Body of pancreas (tissue), 4 donors: ENCODE measurements at regions not wholly inside any gene's neighbourhood (a gene's known extent, or its start where the extent isn't known, plus 50 kb on each side); places are given as distances from the start of the nearest gene placed in this dataset.
"Not testable (repeated sequence)": the region's sequence is repeated elsewhere in the genome, so short reads cannot be mapped to it uniquely, and the experiment has no call there.

Source experiments
- ATAC-seq: fragments of 150-250 bp; one replicate; pipeline ENCODE4 v1.9.1; 2016
- DNase-seq, 4 donors: peaks; one replicate each; pipeline ENCODE4 v3.0.0-alpha.2; 2019
- H3K27ac ChIP-seq, 4 donors: fragments of 200-600 bp; sonication (generic); 1 replicate in 3 of 4; 2 replicates in 1 of 4; pipeline versions ENCODE4 v1.5.1 to v1.6.1; 2016 to 2019; ENCODE audit warnings: mild to moderate bottlenecking in 1 of 4, mixed read lengths in 1 of 4, moderate library complexity in 1 of 4
- H3K27me3 ChIP-seq, 2 donors: fragments of 200-600 bp; sonication (generic); one replicate each; pipeline ENCODE4 v1.6.0; 2016; ENCODE audit warnings: mild to moderate bottlenecking in 1 of 2
- H3K36me3 ChIP-seq, 2 donors: fragments of 200-600 bp; sonication (generic); replicated peaks in 1 of 2; 2 replicates each; pipeline ENCODE4 v1.5.1; 2016; ENCODE audit warnings: low read depth in 2 of 2; ENCODE audit not compliant: insufficient read depth in 1 of 2
- H3K4me1 ChIP-seq: fragments of 200-600 bp; sonication (generic); one replicate; pipeline ENCODE4 v1.6.0; 2016
- H3K4me3 ChIP-seq, 2 donors: fragments of 200-600 bp; sonication (generic); 1 replicate in 1 of 2; 2 replicates in 1 of 2; pipeline ENCODE4 v1.5.1; 2016 to 2019
- H3K9me3 ChIP-seq, 3 donors: fragments of 200-600 bp; sonication (generic); 1 replicate in 2 of 3; 2 replicates in 1 of 3; pipeline ENCODE4 v1.5.1; 2016
- CTCF ChIP-seq, 7 experiments: fragments of 450-650 bp in 4 of 7; fragments of 200-600 bp in 3 of 7; sonication (generic) in 3 of 7; IDR thresholded peaks; one replicate each; pipeline ENCODE4 v1.5.1; 2016 to 2019; ENCODE audit warnings: antibody characterized with exemption in 7 of 7
- POLR2A ChIP-seq, 3 donors: fragments of 450-650 bp; IDR thresholded peaks; one replicate each; pipeline ENCODE4 v1.6.1; 2016; ENCODE audit warnings: antibody characterized with exemption in 3 of 3, mild to moderate bottlenecking in 2 of 3
- WGBS, 2 donors: methylation state at CpG; one replicate each; pipeline ENCODE4 v1.1.5; 2017; 5-methylcytosine and 5-hydroxymethylcytosine counted together
- intact Hi-C: fragments of 100-400 bp; cut with DNase I; formaldehyde crosslinking; loops from one replicate; pipeline ENCODE4 v1.15.1; 2023

GRCh38 chr5:130624805-130625204 is 540.3 kb downstream of the HINT1 start:
- H3K27ac ChIP-seq = no peak overlapping the region
- DNase-seq (no peak), ATAC-seq (no peak)
- peaks cover 0 to 3% (median 0%) of the 10 kb centered on the region in 3 donors for H3K9me3 ChIP-seq
- intact Hi-C loops = no loop called here
- no peak overlapping the region for H3K4me3 ChIP-seq
- no peaks in the 10 kb centered on the region for H3K4me1 ChIP-seq
- H3K36me3 ChIP-seq = no peaks in the 10 kb centered on the region
- no peak for TF ChIP-seq CTCF (IDR thresholded peaks at IDR 0.05)
- TF ChIP-seq POLR2A (IDR thresholded peaks at IDR 0.05) = no peak
- no peaks in the 10 kb centered on the region for H3K27me3 ChIP-seq

- intact Hi-C loops = no loop called here
- no peaks in the 10 kb centered on the region for H3K4me1 ChIP-seq
- WGBS, 2 donors = 57 to 80% methylated on average over 2 of the region's 2 CpGs
- H3K27ac ChIP-seq = no peak overlapping the region
- no peaks in the 10 kb centered on the region for H3K9me3 ChIP-seq
- ATAC-seq (no peak), DNase-seq (no peak)
- no peaks in the 10 kb centered on the region for H3K27me3 ChIP-seq
- TF ChIP-seq POLR2A (IDR thresholded peaks at IDR 0.05) (no peak), CTCF (IDR thresholded peaks at IDR 0.05) (no peak)
- no peaks in the 10 kb centered on the region for H3K36me3 ChIP-seq
- H3K4me3 ChIP-seq = no peak overlapping the region
These were observed 548.9 kb downstream of the HINT1 start for GRCh38 chr5:130616161-130616560.

- H3K4me1 ChIP-seq = no peaks in the 10 kb centered on the region
- no peak for ATAC-seq
- H3K36me3 ChIP-seq = no peaks in the 10 kb centered on the region
- H3K27ac ChIP-seq = no peak overlapping the region
- H3K27me3 ChIP-seq = no peaks in the 10 kb centered on the region
- DNase-seq = no peak
- TF ChIP-seq POLR2A (IDR thresholded peaks at IDR 0.05) = no peak
- TF ChIP-seq CTCF (IDR thresholded peaks at IDR 0.05) = no peak
- no peaks in the 10 kb centered on the region for H3K9me3 ChIP-seq
- no peak overlapping the region for H3K4me3 ChIP-seq
- intact Hi-C loops = no loop called here
These were observed 559.8 kb downstream of the HINT1 start for GRCh38 chr5:130605234-130605633.

- WGBS, 2 donors = 92 to 93% methylated on average over 25 of the region's 25 CpGs
- H3K27me3 ChIP-seq, ATAC-seq, H3K4me1 ChIP-seq, H3K27ac ChIP-seq, intact Hi-C loops, H3K9me3 ChIP-seq, H3K36me3 ChIP-seq, H3K4me3 ChIP-seq, DNase-seq: not testable (repeated sequence)
These were observed 568.4 kb downstream of the HINT1 start for GRCh38 chr5:130596647-130597046.

GRCh38 chr5:130580264-130580663 is 584.8 kb downstream of the HINT1 start:
- H3K9me3 ChIP-seq = no peaks in the 10 kb centered on the region
- DNase-seq = no peak
- H3K27ac ChIP-seq = no peak overlapping the region
- intact Hi-C loops = no loop called here
- no peak for ATAC-seq
- no peak overlapping the region for H3K4me3 ChIP-seq
- TF ChIP-seq CTCF (IDR thresholded peaks at IDR 0.05) = no peak
- no peak for TF ChIP-seq POLR2A (IDR thresholded peaks at IDR 0.05)
- H3K27me3 ChIP-seq = no peaks in the 10 kb centered on the region
- H3K36me3 ChIP-seq = no peaks in the 10 kb centered on the region
- H3K4me1 ChIP-seq = no peaks in the 10 kb centered on the region
- whole genome bisulfite sequencing, 2 donors = 28 to 37% methylated on average over 2 of the region's 2 CpGs
